HepG2 (cell line): ENCODE measurements at regions not wholly inside any gene's neighbourhood (a gene's known extent, or its start where the extent isn't known, plus 50 kb on each side); places are given as distances from the start of the nearest gene placed in this dataset.

Experiments
- ATAC-seq: fragments of 200-7000 bp; cut with Tn5 transposase; 3 replicates; pipeline ENCODE4 v1.9.1; 2020; ENCODE audit warnings: mild to moderate bottlenecking, moderate library complexity
- BruUV-seq: library from RNA; stranded (reverse); fragments of 400-500 nt; replicated peaks from 2 replicates; lab custom pipeline; 2021; lab: Mats Ljungman, UMichigan
- CTCF ChIA-PET: fragments of 300-600 bp; formaldehyde crosslinking; extraction: SDS; loops from one replicate; lab custom pipeline; 2021; ENCODE audit warnings: low total read pairs, inconsistent platforms, low intra/inter-chr PET ratio; lab: Yijun Ruan, JAX
- POLR2A ChIA-PET: fragments of 350-600 bp; sonication (Branson Sonifier 250); formaldehyde crosslinking; loops from one replicate; lab custom pipeline; 2020; ENCODE audit warnings: antibody characterized with exemption, inconsistent platforms; lab: Yijun Ruan, JAX
- DNase-seq: peaks from one replicate; pipeline ENCODE4 v3.0.0-alpha.2; 2015; ENCODE audit warnings: low spot score
- FAIRE-seq: peaks from 3 replicates; lab custom pipeline; 2011; peaks lifted over from hg19 to GRCh38; lab: Jason Lieb, UNC
- H2AFZ ChIP-seq: one replicate; pipeline ENCODE4 v1.6.1; 2011; ENCODE audit warnings: low read length, inconsistent platforms
- H3K27ac ChIP-seq: fragments of 300-600 bp; 3 replicates; pipeline ENCODE4 v1.8.0; 2011; ENCODE audit warnings: mixed run types, mild to moderate bottlenecking, mixed read lengths, low read length, inconsistent platforms; ENCODE audit not compliant: insufficient read depth; ENCODE audit errors: extremely low read length
- H3K27me3 ChIP-seq, 2 experiments: fragments of 200-600 bp in 1 of 2; 2 replicates in 1 of 2; 3 replicates in 1 of 2; pipeline versions ENCODE4 v1.6.0 to v1.8.0; 2011; ENCODE audit warnings: low read length in 2 of 2, mild to moderate bottlenecking in 2 of 2, moderate library complexity in 2 of 2, inconsistent platforms in 1 of 2; ENCODE audit not compliant: insufficient read depth in 2 of 2, control insufficient read depth in 1 of 2
- H3K36me3 ChIP-seq, 2 experiments: fragments of 200-600 bp in 1 of 2; replicated peaks in 1 of 2; 2 replicates in 1 of 2; 3 replicates in 1 of 2; pipeline versions ENCODE4 v1.5.1 to v1.8.0; 2011; ENCODE audit warnings: low read length in 2 of 2, inconsistent platforms in 1 of 2; ENCODE audit not compliant: insufficient read depth in 2 of 2, control insufficient read depth in 1 of 2
- H3K4me1 ChIP-seq: 2 replicates; pipeline ENCODE4 v1.5.1; 2012; ENCODE audit warnings: low read length, inconsistent platforms; ENCODE audit not compliant: insufficient read depth
- H3K4me2 ChIP-seq: 2 replicates; pipeline ENCODE4 v1.6.0; 2011; ENCODE audit warnings: low read depth, low read length, inconsistent platforms
- H3K4me3 ChIP-seq, 3 experiments: fragments of 200-600 bp in 1 of 3; sonication (generic), shearing (Covaris generic) in 1 of 3; replicated peaks in 1 of 3; 2 replicates each; pipeline ENCODE4 v1.5.1; 2011 to 2016; ENCODE audit warnings: low read length in 3 of 3, inconsistent platforms in 2 of 3, low read depth in 2 of 3, mild to moderate bottlenecking in 2 of 3, control low read depth in 1 of 3, mixed read lengths in 1 of 3; ENCODE audit not compliant: insufficient read depth in 1 of 3
- H3K79me2 ChIP-seq: one replicate; pipeline ENCODE4 v1.6.1; 2011; ENCODE audit warnings: low read length, inconsistent platforms; ENCODE audit not compliant: insufficient read depth
- H3K9ac ChIP-seq: 2 replicates; pipeline ENCODE4 v1.6.0; 2011; ENCODE audit warnings: mild to moderate bottlenecking, low read depth, low read length, inconsistent platforms; ENCODE audit not compliant: insufficient read depth
- H3K9me3 ChIP-seq: 2 replicates; pipeline ENCODE4 v1.5.1; 2012; ENCODE audit warnings: mild to moderate bottlenecking, low read length
- H4K20me1 ChIP-seq: 2 replicates; pipeline ENCODE4 v1.6.0; 2011; ENCODE audit warnings: inconsistent platforms, mild to moderate bottlenecking, low read length, moderate library complexity; ENCODE audit not compliant: insufficient read depth
- ATF4 ChIP-seq, 2 experiments: fragments of 450-650 bp in 1 of 2; sonication (generic) in 1 of 2; formaldehyde crosslinking; IDR thresholded peaks; 2 replicates each; pipeline versions ENCODE4 v1.5.0 to v1.8.0; 2020 to 2022; ENCODE audit warnings: mild to moderate bottlenecking in 1 of 2, missing genetic modification reagents in 1 of 2
- BRCA1 ChIP-seq: sonication (generic); formaldehyde crosslinking; IDR thresholded peaks from 2 replicates; pipeline ENCODE4 v1.4.0; 2020; ENCODE audit warnings: missing genetic modification reagents
- CEBPB ChIP-seq: IDR thresholded peaks from 2 replicates; pipeline ENCODE4 v1.6.1; 2011; ENCODE audit warnings: low read depth, low read length, improper control_type of control experiment, borderline replicate concordance
- CREBL2 ChIP-seq: sonication (generic); formaldehyde crosslinking; IDR thresholded peaks from 2 replicates; pipeline ENCODE4 v1.8.1; 2023; ENCODE audit warnings: missing genetic modification reagents, mild to moderate bottlenecking, borderline replicate concordance
- GPN1 ChIP-seq: sonication (generic); formaldehyde crosslinking; IDR thresholded peaks from 2 replicates; pipeline ENCODE4 v1.5.1; 2020; ENCODE audit warnings: missing genetic modification reagents, borderline replicate concordance
- KDM1A ChIP-seq: IDR thresholded peaks from 2 replicates; pipeline ENCODE4 v1.6.1; 2016; ENCODE audit warnings: missing compliant biosample characterization
- KDM4B ChIP-seq: sonication (generic); formaldehyde crosslinking; IDR thresholded peaks from 2 replicates; pipeline ENCODE4 v1.4.0; 2020; ENCODE audit warnings: missing genetic modification reagents
- PHB2 ChIP-seq: fragments of 450-650 bp; IDR thresholded peaks from 2 replicates; pipeline ENCODE4 v1.6.1; 2018; ENCODE audit not compliant: partially characterized antibody
- SATB2 ChIP-seq: sonication (generic); formaldehyde crosslinking; IDR thresholded peaks from 2 replicates; pipeline ENCODE4 v1.5.0; 2020; ENCODE audit warnings: missing genetic modification reagents
- SNAPC5 ChIP-seq: sonication (generic); formaldehyde crosslinking; IDR thresholded peaks from 2 replicates; pipeline ENCODE4 v1.8.1; 2023; ENCODE audit warnings: mild to moderate bottlenecking, missing genetic modification reagents, borderline replicate concordance
- THAP11 ChIP-seq: IDR thresholded peaks from 2 replicates; pipeline ENCODE4 v1.6.1; 2016; ENCODE audit warnings: missing biosample characterization, missing genetic modification reagents
- ZMYM4 ChIP-seq: sonication (generic); formaldehyde crosslinking; IDR thresholded peaks from 2 replicates; pipeline ENCODE4 v1.8.1; 2023; ENCODE audit warnings: mild to moderate bottlenecking, missing genetic modification reagents
- ZNF18 ChIP-seq: sonication (generic); formaldehyde crosslinking; IDR thresholded peaks from 2 replicates; pipeline ENCODE4 v1.8.0; 2022; ENCODE audit warnings: mild to moderate bottlenecking, missing genetic modification reagents; ENCODE audit not compliant: insufficient replicate concordance
- ZNF337 ChIP-seq: sonication (generic); formaldehyde crosslinking; IDR thresholded peaks from 2 replicates; pipeline ENCODE4 v1.5.1; 2020; ENCODE audit warnings: missing genetic modification reagents, low read depth, mild to moderate bottlenecking, borderline replicate concordance
- ZNF503 ChIP-seq: sonication (generic); formaldehyde crosslinking; IDR thresholded peaks from 2 replicates; pipeline ENCODE4 v1.4.0; 2020; ENCODE audit warnings: missing genetic modification reagents
- WGBS: methylation state at CpG from one replicate; pipeline ENCODE4 v1.1.6; 2017; ENCODE audit warnings: low lambda C conversion rate; 5-methylcytosine and 5-hydroxymethylcytosine counted together
- in situ Hi-C: cut with HindIII; loops from 2 replicates; pipeline ENCODE4 v1.10.0; 2017; ENCODE audit warnings: low pct_unique_long_range_greater_than_20kb; ENCODE audit not compliant: extremely low pct_ligation_motif_present
- intact Hi-C: fragments of 100-400 bp; cut with micrococcal nuclease; formaldehyde crosslinking; loops from one replicate; pipeline ENCODE4 v1.10.0; 2022; ENCODE audit not compliant: unreplicated experiment

GRCh38 chr10:35946556-35946955, 304.5 kb upstream of the FZD8 start:
- CTCF ChIA-PET, result no interaction called here
- H4K20me1 ChIP-seq, result no peaks in the 10 kb centered on the region
- no peak overlapping the region for H3K27ac ChIP-seq
- WGBS, result 20% methylated on average over 3 of the region's 3 CpGs
- no TSS peak for BruUV-seq
- no peaks in the 10 kb centered on the region for H3K36me3 ChIP-seq
- H3K4me3 ChIP-seq, result no peak overlapping the region
- no peak for ATAC-seq
- no peak overlapping the region for H3K9ac ChIP-seq
- H3K4me1 ChIP-seq, result no peaks in the 10 kb centered on the region
- no peaks in the 10 kb centered on the region for H3K79me2 ChIP-seq
- FAIRE-seq, result no peak
- in situ Hi-C loops (no loop called here), intact Hi-C loops (no loop called here)
- no peak overlapping the region for H3K4me2 ChIP-seq
- POLR2A ChIA-PET, result no interaction called here
- no peak for TF ChIP-seq SATB2 (CRISPR knock-in tag)
- no peak for TF ChIP-seq ZNF503 (CRISPR knock-in tag)
- no peak for TF ChIP-seq BRCA1 (CRISPR knock-in tag)
- no peak for TF ChIP-seq CREBL2 (CRISPR knock-in tag)
- TF ChIP-seq ATF4 (CRISPR knock-in tag; IDR thresholded peaks at IDR 0.05), result no peak
- no peak for TF ChIP-seq SNAPC5
- no peak for TF ChIP-seq THAP11 (CRISPR knock-in tag)
- no peak for TF ChIP-seq GPN1 (CRISPR knock-in tag)
- TF ChIP-seq CEBPB, result no peak
- no peak for TF ChIP-seq ZMYM4 (CRISPR knock-in tag)
- TF ChIP-seq ZNF18, result no peak
- no peak for TF ChIP-seq KDM1A (CRISPR knock-in tag)
- TF ChIP-seq PHB2, result no peak
- TF ChIP-seq ZNF337, result no peak
- no peak for TF ChIP-seq KDM4B (CRISPR knock-in tag)
- no peak for DNase-seq
- no peaks in the 10 kb centered on the region for H3K9me3 ChIP-seq
- no peak overlapping the region for H2AFZ ChIP-seq
- H3K27me3 ChIP-seq, result no peaks in the 10 kb centered on the region
